Thoracic aorta (tissue), 2 donors: ENCODE measurements at regions not wholly inside any gene's neighbourhood (a gene's known extent, or its start where the extent isn't known, plus 50 kb on each side); places are given as distances from the start of the nearest gene placed in this dataset.

Source experiments
- ATAC-seq: fragments of 150-250 bp; one replicate; pipeline ENCODE4 v1.8.0; 2017; ENCODE audit warnings: low read depth; ENCODE audit not compliant: insufficient number of reproducible peaks, low FRiP score
- DNase-seq: peaks from one replicate; pipeline ENCODE4 v3.0.0-alpha.2; 2020; ENCODE audit warnings: low spot score
- H3K27ac ChIP-seq, 2 donors: fragments of 200-600 bp; sonication (generic); 1 replicate in 1 of 2; 2 replicates in 1 of 2; pipeline ENCODE4 v1.5.1; 2016; ENCODE audit warnings: mild to moderate bottlenecking in 2 of 2, moderate library complexity in 2 of 2
- H3K27me3 ChIP-seq: fragments of 200-600 bp; sonication (generic); replicated peaks from 2 replicates; pipeline ENCODE4 v1.6.0; 2016; ENCODE audit warnings: mild to moderate bottlenecking; ENCODE audit not compliant: insufficient read depth
- H3K36me3 ChIP-seq: fragments of 200-600 bp; sonication (generic); one replicate; pipeline ENCODE4 v1.5.1; 2016
- H3K4me1 ChIP-seq, 2 donors: fragments of 200-600 bp; sonication (generic); 1 replicate in 1 of 2; 2 replicates in 1 of 2; pipeline versions ENCODE4 v1.5.1 to v1.6.0; 2016; ENCODE audit warnings: low read depth in 2 of 2, mild to moderate bottlenecking in 1 of 2; ENCODE audit not compliant: control insufficient read depth in 1 of 2
- H3K4me3 ChIP-seq: fragments of 200-600 bp; sonication (generic); 2 replicates; pipeline ENCODE4 v1.5.1; 2016; ENCODE audit warnings: mild to moderate bottlenecking
- H3K9me3 ChIP-seq: fragments of 200-600 bp; sonication (generic); 2 replicates; pipeline ENCODE4 v1.5.1; 2016
- TF ChIP-seq, protein P1 (sequence below): fragments of 200-600 bp; sonication (generic); IDR thresholded peaks from one replicate; pipeline ENCODE4 v1.5.1; 2019; ENCODE audit warnings: antibody characterized with exemption

DNA sequence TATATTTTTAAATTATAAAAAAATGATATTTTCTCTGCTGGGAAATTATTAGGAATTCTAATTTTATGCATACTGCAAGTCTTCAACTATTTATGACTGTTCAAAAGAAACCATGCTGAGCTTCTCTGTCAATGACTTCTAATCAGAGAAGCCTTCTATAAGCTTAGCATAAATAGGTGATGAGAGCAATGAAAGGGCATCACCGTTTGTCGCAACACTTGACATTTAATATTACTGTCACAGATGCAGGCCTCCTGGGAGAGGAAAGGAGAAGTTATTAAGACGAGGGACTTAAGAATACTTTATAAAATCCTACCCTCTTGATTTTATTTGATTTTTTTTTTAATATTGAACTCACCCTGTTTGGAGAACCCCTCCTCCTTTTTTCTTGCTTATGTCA lies 69.8 kb downstream of the CAPZA3 start:
- Histone ChIP-seq H3K4me1 (no peaks in the 10 kb centered on the region), H3K27me3 (no peaks in the 10 kb centered on the region), H3K36me3 (no peaks in the 10 kb centered on the region), H3K9me3 (no peaks in the 10 kb centered on the region), H3K27ac (no peak overlapping the region), H3K4me3 (no peak overlapping the region)
- TF ChIP-seq, protein P1, sequence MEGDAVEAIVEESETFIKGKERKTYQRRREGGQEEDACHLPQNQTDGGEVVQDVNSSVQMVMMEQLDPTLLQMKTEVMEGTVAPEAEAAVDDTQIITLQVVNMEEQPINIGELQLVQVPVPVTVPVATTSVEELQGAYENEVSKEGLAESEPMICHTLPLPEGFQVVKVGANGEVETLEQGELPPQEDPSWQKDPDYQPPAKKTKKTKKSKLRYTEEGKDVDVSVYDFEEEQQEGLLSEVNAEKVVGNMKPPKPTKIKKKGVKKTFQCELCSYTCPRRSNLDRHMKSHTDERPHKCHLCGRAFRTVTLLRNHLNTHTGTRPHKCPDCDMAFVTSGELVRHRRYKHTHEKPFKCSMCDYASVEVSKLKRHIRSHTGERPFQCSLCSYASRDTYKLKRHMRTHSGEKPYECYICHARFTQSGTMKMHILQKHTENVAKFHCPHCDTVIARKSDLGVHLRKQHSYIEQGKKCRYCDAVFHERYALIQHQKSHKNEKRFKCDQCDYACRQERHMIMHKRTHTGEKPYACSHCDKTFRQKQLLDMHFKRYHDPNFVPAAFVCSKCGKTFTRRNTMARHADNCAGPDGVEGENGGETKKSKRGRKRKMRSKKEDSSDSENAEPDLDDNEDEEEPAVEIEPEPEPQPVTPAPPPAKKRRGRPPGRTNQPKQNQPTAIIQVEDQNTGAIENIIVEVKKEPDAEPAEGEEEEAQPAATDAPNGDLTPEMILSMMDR, result no peak
- DNase-seq, result no peak
- no peak for ATAC-seq

- Histone ChIP-seq H3K4me3 (no peak overlapping the region), H3K27ac (no peak overlapping the region), H3K4me1 (no peaks in the 10 kb centered on the region), H3K27me3 (no peaks in the 10 kb centered on the region), H3K36me3 (no peaks in the 10 kb centered on the region), H3K9me3 (no peaks in the 10 kb centered on the region)
- ATAC-seq (no peak), DNase-seq (no peak)
- TF ChIP-seq, protein P1, result no peak
Measured at GRCh38 chr12:18808221-18808620, 70.3 kb downstream of the CAPZA3 start.

DNA sequence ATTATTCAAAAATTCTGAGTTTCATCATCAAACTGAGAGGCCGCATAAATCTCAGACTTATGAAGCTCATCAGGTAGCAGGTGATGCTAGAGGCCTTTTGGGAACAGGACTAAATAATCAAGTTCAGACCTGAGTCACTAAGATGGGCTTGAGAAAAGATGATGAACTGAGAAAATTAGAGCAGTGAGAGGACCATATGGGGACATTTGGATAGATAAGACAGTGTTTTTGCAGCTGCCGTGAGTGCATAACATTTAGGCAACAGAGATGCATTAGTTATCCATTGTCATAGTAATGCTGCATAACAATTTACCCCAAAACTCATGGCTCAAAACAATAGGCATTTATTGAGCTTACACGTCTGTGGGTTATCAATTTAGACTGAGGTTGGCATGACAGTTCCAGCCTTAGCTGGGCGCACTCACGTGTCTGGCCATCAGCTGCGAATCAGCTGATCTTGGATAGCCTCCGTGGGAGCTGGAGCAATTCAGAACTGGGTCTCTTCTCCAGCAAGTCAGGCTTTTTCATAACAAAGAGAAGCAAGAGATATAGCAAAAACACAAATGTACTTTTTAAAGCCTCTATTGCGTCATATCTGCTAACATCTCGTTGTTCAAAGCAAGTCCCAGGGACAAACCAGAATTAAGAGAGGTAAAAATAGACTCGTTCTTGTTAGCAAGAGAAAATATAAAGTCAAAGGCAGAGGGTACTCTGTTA lies 72.8 kb downstream of the CAPZA3 start:
- H3K4me1 ChIP-seq, result no peaks in the 10 kb centered on the region
- no peaks in the 10 kb centered on the region for H3K9me3 ChIP-seq
- TF ChIP-seq, protein P1, result no peak
- DNase-seq, result no peak
- no peaks in the 10 kb centered on the region for H3K36me3 ChIP-seq
- no peaks in the 10 kb centered on the region for H3K27me3 ChIP-seq
- no peak overlapping the region for H3K4me3 ChIP-seq
- ATAC-seq, result no peak
- no peak overlapping the region for H3K27ac ChIP-seq

- ATAC-seq, result no peak
Measured at GRCh38 chr12:18811273-18811672, 73.4 kb downstream of the CAPZA3 start.

DNA sequence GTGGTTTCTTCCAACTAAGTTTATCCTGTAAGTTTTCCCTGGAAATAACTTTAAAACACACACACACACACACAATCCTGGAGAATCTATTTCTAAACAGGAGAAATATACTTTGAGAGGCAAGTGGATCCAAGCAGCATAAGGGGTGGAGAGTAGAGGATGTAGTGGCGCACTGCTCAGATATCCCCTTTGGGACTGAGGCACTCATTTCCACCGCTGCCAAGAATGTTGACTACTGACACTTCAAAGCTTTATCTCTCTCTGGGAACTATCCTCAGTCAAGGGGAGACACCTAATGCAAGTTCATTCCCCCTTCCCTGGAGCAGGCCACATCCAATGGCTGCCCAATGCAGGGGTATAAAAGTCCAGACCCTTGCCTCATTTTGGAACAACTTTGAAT lies 75.8 kb downstream of the CAPZA3 start:
- H3K27ac ChIP-seq, result no peak overlapping the region
- TF ChIP-seq, protein P1, result no peak
- H3K4me1 ChIP-seq, result no peaks in the 10 kb centered on the region
- H3K36me3 ChIP-seq, result no peaks in the 10 kb centered on the region
- no peak for ATAC-seq
- H3K4me3 ChIP-seq, result no peak overlapping the region
- no peak for DNase-seq
- H3K9me3 ChIP-seq, result no peaks in the 10 kb centered on the region
- H3K27me3 ChIP-seq, result no peaks in the 10 kb centered on the region

More at GRCh38 chr12:18811273-18811672, 73.4 kb downstream of the CAPZA3 start:
- H3K27ac ChIP-seq, result no peak overlapping the region
- TF ChIP-seq, protein P1, result no peak
- H3K36me3 ChIP-seq, result no peaks in the 10 kb centered on the region
- no peak overlapping the region for H3K4me3 ChIP-seq
- no peak for DNase-seq
- H3K9me3 ChIP-seq, result no peaks in the 10 kb centered on the region
- no peaks in the 10 kb centered on the region for H3K4me1 ChIP-seq
- H3K27me3 ChIP-seq, result no peaks in the 10 kb centered on the region
